ENCODE measurements at regions not wholly inside any gene's neighbourhood (a gene's known extent, or its start where the extent isn't known, plus 50 kb on each side); places are given as distances from the start of the nearest gene placed in this dataset.

DNA sequence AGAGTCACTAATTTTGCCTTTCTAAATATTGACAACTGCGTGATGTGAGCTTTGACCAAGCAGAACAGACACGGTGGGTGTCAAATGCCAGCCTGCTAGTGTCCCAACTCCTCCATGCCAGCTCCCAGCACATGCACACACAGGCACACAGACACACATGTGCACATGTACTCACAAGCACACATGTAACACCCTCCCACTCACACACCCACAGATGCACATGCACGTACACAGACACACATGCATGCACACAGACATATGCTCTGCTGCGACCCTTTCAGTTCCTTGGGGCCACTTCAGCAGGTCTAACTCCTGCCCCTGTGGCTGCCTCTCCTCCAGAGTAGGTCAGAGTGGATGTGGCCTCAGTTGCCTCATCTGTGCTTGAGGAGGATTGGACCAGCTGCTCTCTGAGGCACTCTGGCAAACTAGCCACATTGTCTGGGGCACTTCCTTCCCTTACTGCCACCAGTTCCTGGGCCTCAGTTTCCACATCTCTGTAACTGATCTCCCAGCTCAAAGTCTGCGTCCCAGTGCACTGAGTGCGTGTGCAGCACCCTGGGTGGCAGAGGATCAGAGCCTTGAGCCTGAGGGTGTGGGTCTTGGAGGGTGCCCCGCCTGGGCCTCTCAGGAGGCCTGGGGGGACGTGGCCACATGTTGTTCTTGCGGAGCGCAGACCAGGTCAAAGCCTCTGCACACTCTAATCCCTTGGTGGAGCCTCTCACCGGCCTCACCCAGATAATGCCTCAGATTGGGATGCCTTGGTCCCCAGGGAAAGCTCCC, 55.0 kb upstream of the PRR23E start:
- TF ChIP-seq, protein P1, sequence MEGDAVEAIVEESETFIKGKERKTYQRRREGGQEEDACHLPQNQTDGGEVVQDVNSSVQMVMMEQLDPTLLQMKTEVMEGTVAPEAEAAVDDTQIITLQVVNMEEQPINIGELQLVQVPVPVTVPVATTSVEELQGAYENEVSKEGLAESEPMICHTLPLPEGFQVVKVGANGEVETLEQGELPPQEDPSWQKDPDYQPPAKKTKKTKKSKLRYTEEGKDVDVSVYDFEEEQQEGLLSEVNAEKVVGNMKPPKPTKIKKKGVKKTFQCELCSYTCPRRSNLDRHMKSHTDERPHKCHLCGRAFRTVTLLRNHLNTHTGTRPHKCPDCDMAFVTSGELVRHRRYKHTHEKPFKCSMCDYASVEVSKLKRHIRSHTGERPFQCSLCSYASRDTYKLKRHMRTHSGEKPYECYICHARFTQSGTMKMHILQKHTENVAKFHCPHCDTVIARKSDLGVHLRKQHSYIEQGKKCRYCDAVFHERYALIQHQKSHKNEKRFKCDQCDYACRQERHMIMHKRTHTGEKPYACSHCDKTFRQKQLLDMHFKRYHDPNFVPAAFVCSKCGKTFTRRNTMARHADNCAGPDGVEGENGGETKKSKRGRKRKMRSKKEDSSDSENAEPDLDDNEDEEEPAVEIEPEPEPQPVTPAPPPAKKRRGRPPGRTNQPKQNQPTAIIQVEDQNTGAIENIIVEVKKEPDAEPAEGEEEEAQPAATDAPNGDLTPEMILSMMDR (IDR thresholded peaks at IDR 0.05): no peak
- no peak for TF ChIP-seq ZFX (IDR thresholded peaks at IDR 0.05; ENCODE audit: borderline replicate concordance)
